Kidney glomerular epithelial cell (primary cell): ENCODE measurements at regions not wholly inside any gene's neighbourhood (a gene's known extent, or its start where the extent isn't known, plus 50 kb on each side); places are given as distances from the start of the nearest gene placed in this dataset.
A peak's percentile ranks its signal among the peaks of the same experiment; 100 is the strongest.

ENCODE experiments used
- DNase-seq: peaks from one replicate; lab custom pipeline; 2025; lab: John Stamatoyannopoulos, UW

- DNase-seq: no peak
Observed at GRCh38 chr11:15379483-15379882, 264.8 kb downstream of the INSC start.

GRCh38 chr11:15390857-15391256 is 276.1 kb downstream of the INSC start:
- no peak for DNase-seq

GRCh38 chr11:15396778-15397177 is 282.1 kb downstream of the INSC start:
- no peak for DNase-seq

- DNase-seq: no peak
Observed at GRCh38 chr11:15406851-15407351, 292.2 kb downstream of the INSC start.

GRCh38 chr11:15412054-15412453 is 297.3 kb downstream of the INSC start:
- peak; percentile 87 for DNase-seq

- no peak for DNase-seq
Observed at GRCh38 chr11:15418921-15419320, 304.2 kb downstream of the INSC start.

GRCh38 chr11:15419696-15420095 is 305.0 kb downstream of the INSC start:
- DNase-seq: no peak

GRCh38 chr11:15430381-15430780 is 315.7 kb downstream of the INSC start:
- no peak for DNase-seq

- DNase-seq: no peak
Observed at GRCh38 chr11:15434529-15434928, 319.8 kb downstream of the INSC start.

GRCh38 chr11:15446315-15446714 is 331.6 kb downstream of the INSC start:
- no peak for DNase-seq

- DNase-seq: no peak
Observed at GRCh38 chr11:15446929-15447328, 332.2 kb downstream of the INSC start.

GRCh38 chr11:15451713-15452112 is 337.0 kb downstream of the INSC start:
- no peak for DNase-seq

- no peak for DNase-seq
Observed at GRCh38 chr11:15453211-15453765, 338.6 kb downstream of the INSC start.

GRCh38 chr11:15468466-15468865 is 353.7 kb downstream of the INSC start:
- no peak for DNase-seq

GRCh38 chr11:15471048-15471894 is 356.5 kb downstream of the INSC start:
- DNase-seq: no peak

GRCh38 chr11:15471895-15472799 is 357.4 kb downstream of the INSC start:
- peak; percentile 88 for DNase-seq

GRCh38 chr11:15473954-15474837 is 359.5 kb downstream of the INSC start:
- no peak for DNase-seq

GRCh38 chr11:15476371-15476917 is 361.7 kb downstream of the INSC start:
- no peak for DNase-seq

GRCh38 chr11:15481871-15482270 is 367.1 kb downstream of the INSC start:
- no peak for DNase-seq

GRCh38 chr11:15483205-15483604 is 368.5 kb downstream of the INSC start:
- no peak for DNase-seq

- DNase-seq: no peak
Observed at GRCh38 chr11:15484398-15484797, 369.7 kb downstream of the INSC start.
